Esophagus muscularis mucosa (tissue), 4 donors: ENCODE measurements at regions not wholly inside any gene's neighbourhood (a gene's known extent, or its start where the extent isn't known, plus 50 kb on each side); places are given as distances from the start of the nearest gene placed in this dataset.

Experiments
- EP300 ChIP-seq: sonication (generic); formaldehyde crosslinking; IDR thresholded peaks from one replicate; pipeline ENCODE4 v1.6.1; 2017; ENCODE audit warnings: antibody characterized with exemption
- POLR2A ChIP-seq: fragments of 450-650 bp; IDR thresholded peaks from one replicate; pipeline ENCODE4 v1.6.1; 2017; ENCODE audit warnings: antibody characterized with exemption, moderate library complexity, mild to moderate bottlenecking, low read depth
- POLR2AphosphoS5 ChIP-seq, 2 donors: sonication (generic); formaldehyde crosslinking; IDR thresholded peaks; one replicate each; pipeline ENCODE4 v1.6.1; 2017; ENCODE audit warnings: antibody characterized with exemption in 2 of 2
- TF ChIP-seq, protein P1 (sequence below), 3 experiments: fragments of 200-600 bp in 2 of 3; fragments of 450-650 bp in 1 of 3; sonication (generic) in 2 of 3; IDR thresholded peaks; one replicate each; pipeline ENCODE4 v1.5.1; 2017 to 2019; ENCODE audit warnings: antibody characterized with exemption in 3 of 3, mild to moderate bottlenecking in 2 of 3, moderate library complexity in 1 of 3

DNA sequence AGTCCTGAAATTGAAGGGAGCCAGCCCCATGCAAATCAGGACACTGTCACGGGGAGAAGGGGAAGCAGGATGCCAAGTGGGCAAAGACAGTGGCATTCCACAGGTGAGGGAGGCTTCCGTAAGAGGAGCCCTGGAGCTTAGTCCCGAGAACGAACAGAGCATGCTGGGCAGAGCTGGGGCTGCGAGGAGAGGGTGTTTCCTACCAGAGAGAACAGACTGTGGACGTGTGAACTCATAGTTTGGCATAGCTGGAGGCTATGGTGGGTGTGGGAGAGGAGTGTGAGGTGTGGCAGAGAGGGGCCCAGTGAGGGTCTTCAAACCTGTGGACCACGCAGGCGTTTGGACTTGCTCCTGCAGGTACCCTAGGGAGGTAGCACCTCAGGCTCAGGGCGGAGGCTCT is 102.8 kb upstream of the SMIM23 start:
- no peak for TF ChIP-seq POLR2AphosphoS5 (IDR thresholded peaks at IDR 0.05)
- TF ChIP-seq POLR2A: no peak
- TF ChIP-seq EP300: no peak
- TF ChIP-seq, protein P1, sequence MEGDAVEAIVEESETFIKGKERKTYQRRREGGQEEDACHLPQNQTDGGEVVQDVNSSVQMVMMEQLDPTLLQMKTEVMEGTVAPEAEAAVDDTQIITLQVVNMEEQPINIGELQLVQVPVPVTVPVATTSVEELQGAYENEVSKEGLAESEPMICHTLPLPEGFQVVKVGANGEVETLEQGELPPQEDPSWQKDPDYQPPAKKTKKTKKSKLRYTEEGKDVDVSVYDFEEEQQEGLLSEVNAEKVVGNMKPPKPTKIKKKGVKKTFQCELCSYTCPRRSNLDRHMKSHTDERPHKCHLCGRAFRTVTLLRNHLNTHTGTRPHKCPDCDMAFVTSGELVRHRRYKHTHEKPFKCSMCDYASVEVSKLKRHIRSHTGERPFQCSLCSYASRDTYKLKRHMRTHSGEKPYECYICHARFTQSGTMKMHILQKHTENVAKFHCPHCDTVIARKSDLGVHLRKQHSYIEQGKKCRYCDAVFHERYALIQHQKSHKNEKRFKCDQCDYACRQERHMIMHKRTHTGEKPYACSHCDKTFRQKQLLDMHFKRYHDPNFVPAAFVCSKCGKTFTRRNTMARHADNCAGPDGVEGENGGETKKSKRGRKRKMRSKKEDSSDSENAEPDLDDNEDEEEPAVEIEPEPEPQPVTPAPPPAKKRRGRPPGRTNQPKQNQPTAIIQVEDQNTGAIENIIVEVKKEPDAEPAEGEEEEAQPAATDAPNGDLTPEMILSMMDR (IDR thresholded peaks at IDR 0.05): no peak
